GM04504 (cell line): ENCODE measurements at regions not wholly inside any gene's neighbourhood (a gene's known extent, or its start where the extent isn't known, plus 50 kb on each side); places are given as distances from the start of the nearest gene placed in this dataset.

ENCODE experiments used
- DNase-seq: peaks from one replicate; pipeline ENCODE4 v3.0.0-alpha.2; 2012; ENCODE audit warnings: low read depth

GRCh38 chr22:49090853-49091135, 736.9 kb downstream of the BRD1 start:
- no peak for DNase-seq

DNA sequence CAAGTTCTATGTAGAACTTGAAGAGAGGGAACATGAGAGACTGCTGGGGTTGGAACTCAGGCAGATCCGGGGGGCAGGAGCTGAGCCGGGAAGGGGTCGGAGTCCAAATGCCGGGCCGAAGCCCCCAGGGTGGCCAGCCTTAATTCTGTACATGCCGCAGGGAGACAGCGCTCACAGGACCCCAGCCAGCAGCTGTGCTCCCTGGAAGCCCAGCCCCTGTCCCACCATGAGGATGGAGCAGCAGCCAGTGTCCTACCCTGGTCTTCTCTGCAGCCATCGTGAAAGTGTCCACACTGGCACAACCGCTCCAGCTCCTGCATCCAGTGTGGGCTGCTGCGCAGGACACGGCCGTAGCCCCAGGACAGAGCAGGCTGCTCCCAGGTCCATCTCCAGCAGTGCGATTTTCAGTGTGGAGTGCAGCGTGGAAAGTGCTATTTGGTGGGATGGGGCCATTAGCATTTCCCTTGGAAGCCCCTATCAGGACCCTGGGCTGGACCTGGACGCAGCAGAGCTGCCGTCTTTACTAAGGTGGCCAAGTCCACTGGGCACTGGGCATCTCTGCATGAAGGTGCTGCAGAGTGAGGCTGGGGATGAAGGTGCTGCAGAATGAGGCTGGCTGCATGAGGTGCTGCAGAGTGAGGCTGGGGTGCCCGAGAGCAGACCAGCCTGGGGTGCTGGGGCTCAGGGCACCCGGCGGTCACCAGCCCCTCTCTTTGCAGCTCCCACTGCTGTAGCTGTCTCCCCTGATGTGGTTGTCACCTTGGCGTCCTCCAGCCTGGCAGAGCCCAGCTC, 737.4 kb downstream of the BRD1 start:
- DNase-seq = no peak

DNA sequence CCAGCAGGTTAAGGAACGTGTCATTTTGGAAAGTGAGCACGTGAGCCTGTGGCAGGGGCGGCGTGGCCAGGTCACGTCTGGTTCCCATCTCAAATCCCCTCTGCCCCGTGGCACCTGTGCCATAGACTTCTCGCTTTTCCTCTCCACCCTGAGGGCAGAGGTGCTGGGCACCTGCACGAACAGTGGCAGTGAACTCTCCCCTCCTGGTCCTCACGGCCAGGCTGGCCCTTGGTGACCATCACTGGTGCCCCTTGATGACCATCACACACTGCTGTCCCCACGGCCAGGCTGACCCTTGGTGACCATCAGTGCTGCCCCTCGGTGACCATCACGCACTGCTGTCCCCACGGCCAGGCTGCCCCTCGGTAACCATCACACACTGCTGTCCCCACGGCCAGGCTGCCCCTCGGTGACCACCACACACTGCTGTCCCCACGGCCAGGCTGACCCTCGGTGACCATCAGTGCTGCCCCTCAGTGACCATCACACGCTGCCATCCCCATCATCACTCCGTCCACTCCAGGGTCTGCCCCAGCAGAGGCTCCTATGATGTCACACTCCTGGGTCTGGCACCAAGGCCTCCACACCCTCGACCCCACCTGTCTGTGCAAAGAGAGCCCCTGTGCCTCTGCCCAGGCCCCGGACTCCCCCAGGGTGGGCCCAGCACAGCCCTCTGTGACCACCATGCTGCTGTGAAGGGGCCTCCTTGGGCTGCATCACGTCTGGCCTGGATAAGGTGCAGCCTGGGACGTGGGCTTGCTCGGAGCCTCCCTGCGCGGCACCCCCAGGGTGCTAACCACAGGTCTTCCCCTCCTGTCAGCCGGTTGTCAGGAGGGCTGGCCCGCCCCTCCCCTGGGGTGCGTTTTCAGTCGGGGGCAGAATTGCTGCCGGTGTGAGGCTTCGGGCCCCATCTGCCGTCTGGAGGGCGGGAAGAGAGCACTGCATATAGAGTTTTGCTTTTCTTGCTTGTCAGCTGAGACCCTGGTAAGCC, 738.6 kb downstream of the BRD1 start:
- DNase-seq = no peak

- DNase-seq = no peak
Measured at GRCh38 chr22:49087716-49088601, 739.7 kb downstream of the BRD1 start.

- no peak for DNase-seq
Measured at GRCh38 chr22:49087198-49087597, 740.5 kb downstream of the BRD1 start.

DNA sequence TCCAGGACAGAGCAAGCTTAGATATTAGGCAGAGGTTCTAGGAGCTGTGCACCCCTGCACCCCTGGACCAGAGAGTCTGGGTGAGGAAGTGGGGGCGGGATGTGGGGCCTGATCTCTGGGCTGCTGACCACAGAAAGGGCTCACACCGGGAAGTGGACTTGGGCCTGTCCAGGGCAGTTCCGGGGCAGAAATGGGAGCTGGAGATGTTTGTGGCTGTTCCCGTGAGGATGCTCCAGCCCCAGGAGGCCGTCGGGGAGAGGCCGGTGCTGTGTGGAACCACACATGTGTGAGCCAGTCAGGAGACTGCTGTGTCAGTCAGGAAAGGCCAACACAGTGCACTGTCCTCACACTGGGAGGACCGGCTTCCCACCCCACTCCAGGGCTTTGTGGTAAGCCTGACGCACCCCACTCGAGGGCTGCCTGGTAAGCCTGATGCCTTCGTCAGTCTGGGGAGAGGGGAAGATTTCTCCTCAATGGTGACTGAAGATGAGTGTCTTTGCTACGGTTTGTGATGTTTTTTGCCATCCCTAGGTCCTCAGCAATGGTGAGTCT, 741.0 kb downstream of the BRD1 start:
- DNase-seq = no peak

DNA sequence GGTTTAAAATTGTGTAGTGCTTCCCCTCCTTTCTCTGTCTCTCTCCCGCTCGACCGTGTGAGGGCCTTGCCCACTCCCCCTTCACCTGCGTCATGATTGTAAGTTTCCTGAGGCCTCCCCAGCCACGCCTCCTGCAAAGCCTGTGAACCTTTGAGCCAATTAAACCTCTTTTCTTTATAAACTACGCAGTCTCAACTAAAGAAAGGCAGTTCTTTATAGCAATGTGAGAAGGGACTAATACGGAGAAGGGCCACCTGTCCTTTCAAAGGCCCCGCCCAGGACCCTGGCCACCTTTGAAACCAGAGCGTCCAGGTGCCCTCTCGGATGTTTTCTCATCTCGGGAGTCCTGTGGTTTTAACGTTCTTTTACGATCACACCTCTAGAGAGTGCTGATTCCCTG, 741.5 kb downstream of the BRD1 start:
- no peak for DNase-seq

- no peak for DNase-seq
Measured at GRCh38 chr22:49084206-49084605, 743.5 kb downstream of the BRD1 start.

- no peak for DNase-seq
Measured at GRCh38 chr22:49083607-49084006, 744.1 kb downstream of the BRD1 start.

DNA sequence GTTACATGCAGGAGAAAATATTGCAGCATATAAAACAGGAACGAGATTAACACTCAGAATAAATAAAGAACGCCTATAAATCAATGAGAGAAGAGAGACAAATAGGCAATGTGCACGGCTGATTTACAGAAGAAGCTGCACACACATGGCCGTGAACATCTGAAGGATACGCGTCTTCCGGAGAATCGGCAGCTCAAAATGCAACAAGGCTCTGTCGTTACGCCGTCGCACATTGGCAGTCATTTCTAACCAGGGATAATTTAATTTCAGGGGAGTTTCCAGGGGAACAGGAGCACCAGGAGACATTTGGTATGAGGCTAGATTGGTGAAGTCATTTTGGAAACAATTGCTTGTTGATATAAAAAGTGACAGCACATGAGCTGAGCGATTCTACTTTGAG, 745.2 kb downstream of the BRD1 start:
- DNase-seq = no peak

- no peak for DNase-seq
Measured at GRCh38 chr22:49081926-49082325, 745.7 kb downstream of the BRD1 start.

- DNase-seq = no peak
Measured at GRCh38 chr22:49081261-49081666, 746.4 kb downstream of the BRD1 start.

- no peak for DNase-seq
Measured at GRCh38 chr22:49080631-49081030, 747.0 kb downstream of the BRD1 start.

DNA sequence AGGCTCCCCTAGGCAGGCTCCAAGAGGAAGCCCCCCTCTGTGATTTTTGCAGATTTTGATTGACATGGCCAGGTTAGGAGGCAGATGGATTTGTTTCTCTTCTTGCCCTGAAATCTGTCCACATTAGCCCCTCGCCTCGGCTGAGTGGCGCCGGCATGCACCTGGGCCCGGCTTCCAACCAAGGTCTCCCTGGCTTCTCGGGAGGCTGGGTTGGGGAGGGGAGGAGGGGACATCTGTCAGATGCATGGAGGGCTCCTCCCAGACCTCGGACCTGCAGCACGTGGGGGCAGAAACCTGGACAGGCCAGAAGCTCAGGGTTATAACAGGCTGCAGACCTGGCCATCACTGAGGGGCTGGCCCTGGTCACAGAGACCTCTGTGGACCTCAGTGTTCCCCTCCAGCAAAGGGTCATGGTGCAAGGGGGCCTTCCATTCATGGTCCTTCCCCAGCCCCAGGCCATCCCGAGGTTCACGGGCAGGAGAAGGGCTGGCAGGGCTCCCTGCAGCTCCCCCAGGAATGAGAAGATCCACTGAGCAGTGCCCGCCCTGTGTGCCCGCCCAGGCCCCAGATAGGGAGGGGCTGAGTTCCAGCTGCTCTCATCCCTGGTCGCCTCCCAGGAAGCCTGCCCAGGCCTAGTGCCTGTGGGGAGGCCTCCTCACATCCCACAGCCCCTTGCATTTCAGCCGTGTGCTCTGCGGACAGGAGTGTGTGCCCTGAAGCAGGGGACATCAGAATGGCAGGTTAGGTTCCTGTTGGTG, 747.8 kb downstream of the BRD1 start:
- DNase-seq = no peak

DNA sequence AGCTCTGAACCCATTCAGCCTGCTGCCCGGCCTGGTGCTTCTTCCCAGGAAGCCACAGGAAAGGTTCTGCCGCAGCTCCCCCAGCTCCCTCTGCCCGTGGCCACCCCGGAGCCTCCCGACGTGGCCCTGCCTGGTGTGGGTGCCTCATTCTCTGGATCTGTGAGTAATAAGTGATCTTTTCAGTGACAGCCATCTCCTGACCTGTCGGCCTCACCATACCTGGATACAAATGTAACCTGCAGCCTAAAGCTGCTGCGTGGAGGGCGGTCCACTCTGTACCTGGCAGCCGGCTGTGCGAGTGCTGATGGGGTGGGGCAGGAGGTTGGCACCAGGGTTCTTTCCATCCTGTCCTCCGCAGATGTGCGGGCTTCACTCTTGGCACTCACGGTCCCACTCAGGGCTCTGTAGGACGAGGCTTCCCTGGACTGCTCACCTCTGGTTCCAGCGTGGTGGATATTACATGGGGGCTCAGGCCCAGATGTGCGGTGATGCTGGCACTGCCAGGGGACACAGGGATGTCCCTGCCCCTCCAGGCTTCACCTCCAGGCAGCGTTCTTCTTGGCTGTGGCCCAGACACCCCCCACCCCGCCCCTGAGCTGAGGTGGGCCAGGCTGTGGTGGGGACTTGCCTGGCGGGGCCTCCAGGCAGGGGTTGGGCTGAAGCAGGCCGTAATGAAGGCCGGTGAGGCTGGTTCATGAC, 748.5 kb downstream of the BRD1 start:
- no peak for DNase-seq

GRCh38 chr22:49078076-49078710, 749.5 kb downstream of the BRD1 start:
- no peak for DNase-seq

- no peak for DNase-seq
Measured at GRCh38 chr22:49077586-49077985, 750.1 kb downstream of the BRD1 start.

DNA sequence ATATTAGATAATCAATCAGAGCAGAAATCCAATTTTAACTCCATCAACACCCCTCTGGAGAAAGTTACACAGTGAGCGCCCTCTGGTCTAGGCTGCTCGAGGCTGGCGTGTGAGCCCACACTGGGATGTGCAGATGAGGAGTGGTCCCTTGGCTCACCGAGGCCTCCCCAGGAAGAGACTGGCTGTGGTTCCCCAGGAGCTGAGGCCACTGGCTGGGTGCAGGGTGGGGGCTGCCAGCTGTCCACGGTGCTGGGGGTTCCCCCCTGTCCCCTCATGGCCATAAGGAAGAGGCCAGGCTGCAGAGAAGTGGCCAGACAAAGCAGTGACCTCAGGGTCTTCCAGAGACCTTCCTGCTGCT, 750.7 kb downstream of the BRD1 start:
- no peak for DNase-seq

DNA sequence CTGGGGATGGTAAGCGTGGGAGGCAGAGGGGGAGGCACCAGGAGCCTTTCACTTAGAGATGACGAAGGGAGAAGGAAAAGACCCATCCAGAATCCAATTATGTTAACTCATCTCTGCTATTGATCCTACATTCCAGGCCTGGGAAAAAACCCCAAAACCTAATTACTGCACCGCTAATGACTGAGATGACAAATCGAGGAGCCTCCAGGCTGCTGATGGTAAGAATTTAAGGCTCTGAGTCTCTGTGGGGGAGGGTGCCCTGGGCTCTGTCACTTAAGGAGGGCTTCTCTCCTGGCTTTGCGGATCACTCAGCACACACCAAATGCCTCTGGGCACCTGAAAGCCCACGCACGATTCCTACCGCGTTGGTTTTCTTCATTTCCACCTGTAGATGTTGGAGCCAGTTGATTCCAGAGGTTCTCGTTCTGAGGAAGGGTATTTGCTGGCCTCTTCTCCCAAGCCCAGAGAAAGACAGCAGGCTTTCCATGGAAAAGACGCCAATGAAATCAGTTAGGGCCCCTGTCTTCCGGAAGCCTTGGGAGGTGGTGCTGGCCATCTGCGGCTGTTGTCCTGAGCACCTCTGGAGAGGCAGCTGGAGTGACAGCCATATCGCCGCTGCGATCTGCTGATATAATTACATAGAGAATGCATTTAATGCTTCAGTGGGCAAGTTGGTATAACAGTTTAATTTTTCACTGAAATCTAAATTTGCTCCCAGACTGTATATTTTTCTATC, 751.2 kb downstream of the BRD1 start:
- no peak for DNase-seq

DNA sequence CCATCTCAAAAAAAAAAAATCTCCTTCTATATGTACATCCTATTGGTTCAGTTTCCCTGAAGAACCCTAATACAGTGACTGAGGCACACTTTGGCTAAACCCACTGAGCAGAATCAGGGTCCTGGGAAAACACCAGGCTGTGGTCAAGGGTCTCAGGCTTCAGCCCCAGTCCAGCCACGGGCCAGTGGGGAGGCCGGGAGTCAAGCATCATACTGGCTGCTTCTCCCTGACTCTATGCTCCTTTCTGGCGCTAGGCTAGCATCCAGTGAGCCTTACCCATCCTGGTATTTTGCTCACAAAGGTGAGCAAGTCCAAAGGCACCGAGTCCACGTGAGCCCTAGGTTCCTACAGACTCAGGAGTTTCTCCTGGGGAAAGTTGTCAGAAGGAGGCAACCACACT, 752.5 kb downstream of the BRD1 start:
- DNase-seq = no peak
